22Rv1 (cell line): ENCODE measurements at regions not wholly inside any gene's neighbourhood (a gene's known extent, or its start where the extent isn't known, plus 50 kb on each side); places are given as distances from the start of the nearest gene placed in this dataset.
"Not testable (repeated sequence)": the region's sequence is repeated elsewhere in the genome, so short reads cannot be mapped to it uniquely, and the experiment has no call there.

ENCODE experiments used
- H3K27ac ChIP-seq: fragments of 450-650 bp; 2 replicates; pipeline ENCODE4 v1.5.1; 2017
- CTCF ChIP-seq: fragments of 450-650 bp; IDR thresholded peaks from 2 replicates; pipeline ENCODE4 v1.5.1; 2017; ENCODE audit warnings: mild to moderate bottlenecking
- ZFX ChIP-seq: fragments of 450-650 bp; IDR thresholded peaks from 2 replicates; pipeline ENCODE4 v1.6.1; 2017; ENCODE audit warnings: antibody characterized with exemption, borderline replicate concordance

- no peak for TF ChIP-seq ZFX
- TF ChIP-seq CTCF = no peak
- H3K27ac ChIP-seq = no peak overlapping the region
Measured at GRCh38 chr5:122673343-122673742, 101.5 kb upstream of the SNX2 start.

- no peak overlapping the region for H3K27ac ChIP-seq
- TF ChIP-seq ZFX (no peak), CTCF (no peak)
Measured at GRCh38 chr5:122674385-122674784, 100.5 kb upstream of the SNX2 start.

- TF ChIP-seq CTCF (no peak), ZFX (no peak)
- no peak overlapping the region for H3K27ac ChIP-seq
Measured at GRCh38 chr5:122680623-122681350, 94.1 kb upstream of the SNX2 start.

GRCh38 chr5:122683631-122684030, 91.2 kb upstream of the SNX2 start:
- H3K27ac ChIP-seq = no peak overlapping the region
- TF ChIP-seq CTCF (no peak), ZFX (no peak)

GRCh38 chr5:122690266-122690665, 84.6 kb upstream of the SNX2 start:
- H3K27ac ChIP-seq = no peak overlapping the region
- no peak for TF ChIP-seq ZFX
- TF ChIP-seq CTCF = no peak

GRCh38 chr5:122691931-122692330, 82.9 kb upstream of the SNX2 start:
- H3K27ac ChIP-seq = no peak overlapping the region
- TF ChIP-seq CTCF (no peak), ZFX (no peak)

- H3K27ac ChIP-seq = no peak overlapping the region
- TF ChIP-seq ZFX = no peak
Measured at GRCh38 chr5:122693963-122694362, 80.9 kb upstream of the SNX2 start.

GRCh38 chr5:122694884-122695283, 80.0 kb upstream of the SNX2 start:
- no peak for TF ChIP-seq ZFX
- TF ChIP-seq CTCF = no peak
- no peak overlapping the region for H3K27ac ChIP-seq

- H3K27ac ChIP-seq = not testable (repeated sequence)
Measured at GRCh38 chr5:122696735-122697134, 78.1 kb upstream of the SNX2 start.
